GM18909 (cell line): ENCODE measurements at regions not wholly inside any gene's neighbourhood (a gene's known extent, or its start where the extent isn't known, plus 50 kb on each side); places are given as distances from the start of the nearest gene placed in this dataset.

Source experiments
- ATAC-seq: cut with Tn5 transposase; IDR thresholded peaks from one replicate; pipeline ENCODE4 v1.9.1; 2021; ENCODE audit warnings: mild to moderate bottlenecking; ENCODE audit not compliant: unreplicated experiment, poor library complexity

GRCh38 chr11:86124251-86125233 lies 55.7 kb upstream of the PICALM start:
- peak; percentile 60 for ATAC-seq

DNA sequence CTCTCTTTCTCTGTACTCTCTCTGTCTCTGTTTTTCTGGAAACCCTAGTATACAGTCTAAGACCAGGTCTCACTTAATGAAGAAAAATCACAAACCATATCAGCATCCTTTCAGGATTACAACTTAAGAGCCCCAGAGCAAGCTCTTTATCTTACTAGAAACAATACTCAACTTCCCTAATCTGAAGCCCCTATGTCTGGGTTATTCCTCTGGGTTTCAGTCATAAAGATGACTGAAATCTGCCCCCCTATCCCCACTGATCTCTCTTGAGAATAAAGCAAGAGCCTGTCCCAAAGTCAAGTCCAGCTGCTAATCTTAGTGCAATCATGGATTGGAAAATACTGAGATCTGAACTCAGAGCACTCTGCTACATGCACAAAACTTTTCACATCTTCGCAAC lies 53.9 kb upstream of the PICALM start:
- ATAC-seq = no peak

DNA sequence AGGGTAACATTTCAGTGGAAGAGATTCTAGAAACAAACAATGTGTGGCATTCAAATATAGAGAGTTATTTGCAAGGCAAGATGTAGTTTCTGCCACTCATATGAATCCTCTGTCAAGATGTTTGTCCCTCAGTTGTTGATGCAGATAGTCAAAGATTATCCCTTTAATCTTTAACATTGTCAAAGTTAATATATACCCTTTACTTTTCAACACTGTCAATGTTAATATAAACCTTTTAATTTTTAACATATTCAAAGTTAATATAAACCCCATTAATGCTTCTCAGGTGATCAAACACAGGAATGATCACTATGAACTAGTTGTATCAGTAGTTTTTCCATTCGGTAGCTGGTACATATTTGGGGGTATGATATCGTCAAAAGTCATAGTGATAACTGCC lies 51.9 kb upstream of the PICALM start:
- peak; percentile 32 for ATAC-seq

GRCh38 chr11:86119906-86120305 lies 51.0 kb upstream of the PICALM start:
- ATAC-seq = no peak

GRCh38 chr11:86119077-86119476 lies 50.2 kb upstream of the PICALM start:
- no peak for ATAC-seq
